Karpas-422 (cell line): ENCODE measurements at regions not wholly inside any gene's neighbourhood (a gene's known extent, or its start where the extent isn't known, plus 50 kb on each side); places are given as distances from the start of the nearest gene placed in this dataset.

Source experiments
- DNase-seq: peaks from one replicate; pipeline ENCODE4 v3.0.0-alpha.2; 2015
- H2AFZ ChIP-seq: fragments of 200-600 bp; sonication (generic); 2 replicates; pipeline ENCODE4 v1.6.1; 2014; ENCODE audit warnings: antibody characterized with exemption, low read length, mixed read lengths
- H3K27ac ChIP-seq: fragments of 200-600 bp; sonication (generic); 2 replicates; pipeline ENCODE4 v1.5.1; 2014; ENCODE audit warnings: mild to moderate bottlenecking, low read length, moderate library complexity
- H3K27me3 ChIP-seq: fragments of 200-600 bp; sonication (generic); 2 replicates; pipeline ENCODE4 v1.6.1; 2014; ENCODE audit warnings: low read length, mixed read lengths
- H3K36me3 ChIP-seq: fragments of 200-600 bp; sonication (generic); 2 replicates; pipeline ENCODE4 v1.6.1; 2014; ENCODE audit warnings: low read length, mixed read lengths; ENCODE audit not compliant: insufficient read depth
- H3K4me1 ChIP-seq: fragments of 200-600 bp; sonication (generic); 2 replicates; pipeline ENCODE4 v1.6.1; 2014; ENCODE audit warnings: mild to moderate bottlenecking, low read length, mixed read lengths
- H3K4me2 ChIP-seq: fragments of 200-600 bp; sonication (generic); 2 replicates; pipeline ENCODE4 v1.6.1; 2014; ENCODE audit warnings: low read length, low read depth, mild to moderate bottlenecking; ENCODE audit not compliant: poor library complexity, severe bottlenecking
- H3K4me3 ChIP-seq: fragments of 200-600 bp; sonication (generic); 2 replicates; pipeline ENCODE4 v1.5.1; 2014; ENCODE audit warnings: mild to moderate bottlenecking, antibody characterized with exemption, low read length, mixed read lengths
- H3K79me2 ChIP-seq: fragments of 200-600 bp; sonication (generic); 2 replicates; pipeline ENCODE4 v1.6.1; 2014; ENCODE audit warnings: mild to moderate bottlenecking, low read length, mixed read lengths
- H3K9ac ChIP-seq: fragments of 200-600 bp; sonication (generic); 2 replicates; pipeline ENCODE4 v1.6.0; 2014; ENCODE audit warnings: low read length
- H3K9me2 ChIP-seq: fragments of 200-600 bp; sonication (generic), shearing (Covaris generic); replicated peaks from 2 replicates; pipeline ENCODE4 v1.6.0; 2014; ENCODE audit warnings: mild to moderate bottlenecking, low read length, moderate library complexity; ENCODE audit not compliant: insufficient read depth
- H3K9me3 ChIP-seq: fragments of 300-700, 200-600 bp; sonication (generic); 2 replicates; pipeline ENCODE4 v1.6.1; 2014; ENCODE audit warnings: low read length, mixed read lengths
- H4K20me1 ChIP-seq: fragments of 200-600 bp; sonication (generic); 2 replicates; pipeline ENCODE4 v1.6.1; 2014; ENCODE audit warnings: mild to moderate bottlenecking, antibody characterized with exemption, low read length, low read depth; ENCODE audit not compliant: insufficient read depth

- no peaks in the 10 kb centered on the region for H4K20me1 ChIP-seq
- DNase-seq: no peak
- no peaks in the 10 kb centered on the region for H3K9me2 ChIP-seq
- H3K79me2 ChIP-seq: no peaks in the 10 kb centered on the region
- no peaks in the 10 kb centered on the region; the same call in 1 of the 2 replicates for H3K9me3 ChIP-seq
- no peaks in the 10 kb centered on the region for H3K27me3 ChIP-seq
- no peak overlapping the region for H3K9ac ChIP-seq
- H3K4me1 ChIP-seq: no peaks in the 10 kb centered on the region
- no peak overlapping the region for H2AFZ ChIP-seq
- no peaks in the 10 kb centered on the region for H3K36me3 ChIP-seq
- no peak overlapping the region for H3K4me2 ChIP-seq
- no peak overlapping the region for H3K4me3 ChIP-seq
- no peak overlapping the region for H3K27ac ChIP-seq
Measured at GRCh38 chr14:98864211-98864610, 407.8 kb downstream of the BCL11B start.

- Histone ChIP-seq H3K4me3 (no peak overlapping the region), H3K9ac (no peak overlapping the region), H3K27me3 (no peaks in the 10 kb centered on the region), H3K36me3 (no peaks in the 10 kb centered on the region), H4K20me1 (no peaks in the 10 kb centered on the region), H3K9me3 (no peaks in the 10 kb centered on the region; the same call in 1 of the 2 replicates), H2AFZ (no peak overlapping the region), H3K4me1 (no peaks in the 10 kb centered on the region), H3K4me2 (no peak overlapping the region), H3K27ac (no peak overlapping the region), H3K9me2 (no peaks in the 10 kb centered on the region), H3K79me2 (no peaks in the 10 kb centered on the region)
- no peak for DNase-seq
Measured at GRCh38 chr14:98867146-98867545, 404.9 kb downstream of the BCL11B start.

GRCh38 chr14:98867726-98868125, 404.3 kb downstream of the BCL11B start:
- Histone ChIP-seq H3K4me2 (no peak overlapping the region), H3K4me1 (no peaks in the 10 kb centered on the region), H3K79me2 (no peaks in the 10 kb centered on the region), H3K9ac (no peak overlapping the region), H3K27ac (no peak overlapping the region), H3K9me2 (no peaks in the 10 kb centered on the region), H3K4me3 (no peak overlapping the region), H2AFZ (no peak overlapping the region), H4K20me1 (no peaks in the 10 kb centered on the region), H3K27me3 (no peaks in the 10 kb centered on the region), H3K9me3 (no peaks in the 10 kb centered on the region; the same call in 1 of the 2 replicates), H3K36me3 (no peaks in the 10 kb centered on the region)
- DNase-seq: no peak

GRCh38 chr14:98868866-98869265, 403.1 kb downstream of the BCL11B start:
- Histone ChIP-seq H3K4me2 (no peak overlapping the region), H3K9me2 (no peaks in the 10 kb centered on the region), H3K27ac (no peak overlapping the region), H3K36me3 (no peaks in the 10 kb centered on the region), H4K20me1 (no peaks in the 10 kb centered on the region), H3K79me2 (no peaks in the 10 kb centered on the region), H3K9ac (no peak overlapping the region), H3K9me3 (no peaks in the 10 kb centered on the region; the same call in 1 of the 2 replicates), H3K4me3 (no peak overlapping the region), H3K4me1 (no peaks in the 10 kb centered on the region), H2AFZ (no peak overlapping the region), H3K27me3 (no peaks in the 10 kb centered on the region)
- DNase-seq: no peak

GRCh38 chr14:98871796-98872195, 400.2 kb downstream of the BCL11B start:
- Histone ChIP-seq H3K79me2 (no peaks in the 10 kb centered on the region), H3K36me3 (no peaks in the 10 kb centered on the region)

GRCh38 chr14:98877065-98877464, 394.9 kb downstream of the BCL11B start:
- H3K27ac ChIP-seq: no peak overlapping the region
- H3K27me3 ChIP-seq: no peaks in the 10 kb centered on the region; the same call in 1 of the 2 replicates
- H3K9me3 ChIP-seq: peaks cover 11% of the 10 kb centered on the region
- no peaks in the 10 kb centered on the region for H3K79me2 ChIP-seq
- DNase-seq: no peak
- no peaks in the 10 kb centered on the region for H3K9me2 ChIP-seq
- H3K4me1 ChIP-seq: no peaks in the 10 kb centered on the region
- no peaks in the 10 kb centered on the region for H3K36me3 ChIP-seq
- H4K20me1 ChIP-seq: no peaks in the 10 kb centered on the region
- no peak overlapping the region for H2AFZ ChIP-seq
- no peak overlapping the region for H3K4me2 ChIP-seq
- no peak overlapping the region for H3K4me3 ChIP-seq
- H3K9ac ChIP-seq: no peak overlapping the region

More at GRCh38 chr14:98871796-98872195, 400.2 kb downstream of the BCL11B start:
- no peaks in the 10 kb centered on the region; the same call in 1 of the 2 replicates for H3K9me3 ChIP-seq
- H2AFZ ChIP-seq: no peak overlapping the region
- no peaks in the 10 kb centered on the region for H3K27me3 ChIP-seq
- no peak overlapping the region for H3K27ac ChIP-seq
- no peaks in the 10 kb centered on the region for H3K9me2 ChIP-seq
- DNase-seq: no peak
- H3K4me3 ChIP-seq: no peak overlapping the region
- no peaks in the 10 kb centered on the region for H4K20me1 ChIP-seq
- no peaks in the 10 kb centered on the region for H3K4me1 ChIP-seq
- H3K4me2 ChIP-seq: no peak overlapping the region
- H3K9ac ChIP-seq: no peak overlapping the region

- H3K27ac ChIP-seq: no peak overlapping the region
- H3K4me3 ChIP-seq: no peak overlapping the region
- H4K20me1 ChIP-seq: no peaks in the 10 kb centered on the region
- no peak for DNase-seq
- no peaks in the 10 kb centered on the region; the same call in 1 of the 2 replicates for H3K27me3 ChIP-seq
- no peak overlapping the region for H3K9ac ChIP-seq
- no peaks in the 10 kb centered on the region for H3K36me3 ChIP-seq
- no peaks in the 10 kb centered on the region for H3K4me1 ChIP-seq
- H3K79me2 ChIP-seq: no peaks in the 10 kb centered on the region
- peaks cover 11% of the 10 kb centered on the region for H3K9me3 ChIP-seq
- no peaks in the 10 kb centered on the region for H3K9me2 ChIP-seq
- no peak overlapping the region for H2AFZ ChIP-seq
- H3K4me2 ChIP-seq: no peak overlapping the region
Measured at GRCh38 chr14:98878282-98878681, 393.7 kb downstream of the BCL11B start.

- no peak overlapping the region for H3K27ac ChIP-seq
- no peaks in the 10 kb centered on the region for H3K27me3 ChIP-seq
- no peak overlapping the region for H3K4me2 ChIP-seq
- no peaks in the 10 kb centered on the region; the same call in 1 of the 2 replicates for H3K9me3 ChIP-seq
- H3K79me2 ChIP-seq: no peaks in the 10 kb centered on the region
- no peaks in the 10 kb centered on the region for H3K9me2 ChIP-seq
- no peak overlapping the region for H2AFZ ChIP-seq
- no peak for DNase-seq
- no peak overlapping the region for H3K4me3 ChIP-seq
- no peak overlapping the region for H3K9ac ChIP-seq
- H4K20me1 ChIP-seq: no peaks in the 10 kb centered on the region
- no peaks in the 10 kb centered on the region for H3K36me3 ChIP-seq
- H3K4me1 ChIP-seq: no peaks in the 10 kb centered on the region
Measured at GRCh38 chr14:98886982-98887381, 385.0 kb downstream of the BCL11B start.

- Histone ChIP-seq H3K4me1 (no peaks in the 10 kb centered on the region), H3K36me3 (no peaks in the 10 kb centered on the region), H3K4me3 (no peak overlapping the region), H3K27me3 (no peaks in the 10 kb centered on the region), H3K9me3 (no peaks in the 10 kb centered on the region; the same call in 1 of the 2 replicates), H4K20me1 (no peaks in the 10 kb centered on the region), H3K9me2 (no peaks in the 10 kb centered on the region), H3K9ac (no peak overlapping the region), H3K79me2 (no peaks in the 10 kb centered on the region), H2AFZ (no peak overlapping the region), H3K4me2 (no peak overlapping the region), H3K27ac (no peak overlapping the region)
- DNase-seq: no peak
Measured at GRCh38 chr14:98888281-98888680, 383.7 kb downstream of the BCL11B start.
